SJCRH30 (cell line): ENCODE measurements at regions not wholly inside any gene's neighbourhood (a gene's known extent, or its start where the extent isn't known, plus 50 kb on each side); places are given as distances from the start of the nearest gene placed in this dataset.
"Not testable (repeated sequence)": the region's sequence is repeated elsewhere in the genome, so short reads cannot be mapped to it uniquely, and the experiment has no call there.

ENCODE experiments used
- DNase-seq, 2 experiments: peaks; one replicate each; pipeline ENCODE4 v3.0.0-alpha.2; 2015 to 2020
- H3K27ac ChIP-seq: fragments of 250-450 bp; sonication (Bioruptor Pico); 2 replicates; pipeline ENCODE4 v1.5.1; 2020; ENCODE audit warnings: mild to moderate bottlenecking, moderate library complexity
- H3K27me3 ChIP-seq: fragments of 250-450 bp; sonication (Bioruptor Pico); 2 replicates; pipeline ENCODE4 v1.5.1; 2020; ENCODE audit warnings: mild to moderate bottlenecking, moderate library complexity
- H3K36me3 ChIP-seq: fragments of 250-450 bp; sonication (Bioruptor Pico); 2 replicates; pipeline ENCODE4 v1.5.1; 2020; ENCODE audit warnings: mild to moderate bottlenecking, moderate library complexity
- H3K4me1 ChIP-seq: fragments of 250-450 bp; sonication (Bioruptor Pico); 2 replicates; pipeline ENCODE4 v1.5.1; 2020; ENCODE audit warnings: mild to moderate bottlenecking, moderate library complexity
- H3K4me3 ChIP-seq: fragments of 250-450 bp; sonication (Bioruptor Pico); 2 replicates; pipeline ENCODE4 v1.5.1; 2020; ENCODE audit warnings: mild to moderate bottlenecking, moderate library complexity
- H3K9me3 ChIP-seq: fragments of 250-450 bp; sonication (Bioruptor Pico); replicated peaks from 2 replicates; pipeline ENCODE4 v1.5.1; 2020; ENCODE audit warnings: mild to moderate bottlenecking, moderate library complexity

GRCh38 chr5:116896001-116896400 is 321.4 kb upstream of the SEMA6A start:
- no peak overlapping the region for H3K27ac ChIP-seq
- no peak for DNase-seq
- H3K4me3 ChIP-seq = no peak overlapping the region
- no peaks in the 10 kb centered on the region for H3K36me3 ChIP-seq
- no peaks in the 10 kb centered on the region for H3K9me3 ChIP-seq
- H3K4me1 ChIP-seq = no peaks in the 10 kb centered on the region
- no peaks in the 10 kb centered on the region for H3K27me3 ChIP-seq

GRCh38 chr5:116892993-116893392 is 318.4 kb upstream of the SEMA6A start:
- H3K4me3 ChIP-seq = no peak overlapping the region
- H3K27ac ChIP-seq = no peak overlapping the region
- H3K36me3 ChIP-seq = no peaks in the 10 kb centered on the region
- H3K4me1 ChIP-seq = no peaks in the 10 kb centered on the region
- no peaks in the 10 kb centered on the region for H3K27me3 ChIP-seq
- no peak for DNase-seq
- H3K9me3 ChIP-seq = no peaks in the 10 kb centered on the region

GRCh38 chr5:116887104-116887503 is 312.5 kb upstream of the SEMA6A start:
- Histone ChIP-seq H3K4me1 (peaks cover 6% of the 10 kb centered on the region; the same call in 1 of the 2 replicates), H3K9me3 (0 out of 2 replicates have a peak, but pooled peaks cover 3% of the 10 kb centered on the region), H3K27ac (no peak overlapping the region), H3K4me3 (no peak overlapping the region), H3K27me3 (no peaks in the 10 kb centered on the region), H3K36me3 (no peaks in the 10 kb centered on the region)
- no peak for DNase-seq

GRCh38 chr5:116885825-116886224 is 311.2 kb upstream of the SEMA6A start:
- Histone ChIP-seq H3K4me3 (no peak overlapping the region), H3K9me3 (0 out of 2 replicates have a peak, but pooled peaks cover 3% of the 10 kb centered on the region)

GRCh38 chr5:116883875-116884274 is 309.3 kb upstream of the SEMA6A start:
- no peak overlapping the region for H3K4me3 ChIP-seq
- no peak for DNase-seq
- no peak overlapping the region for H3K27ac ChIP-seq
- H3K27me3 ChIP-seq = no peaks in the 10 kb centered on the region
- H3K36me3 ChIP-seq = no peaks in the 10 kb centered on the region
- H3K4me1 ChIP-seq = peaks cover 6% of the 10 kb centered on the region; the same call in 1 of the 2 replicates
- peaks cover 10% of the 10 kb centered on the region for H3K9me3 ChIP-seq

More at GRCh38 chr5:116885825-116886224, 311.2 kb upstream of the SEMA6A start:
- Histone ChIP-seq H3K27me3 (no peaks in the 10 kb centered on the region), H3K36me3 (no peaks in the 10 kb centered on the region), H3K4me1 (peaks cover 6% of the 10 kb centered on the region; the same call in 1 of the 2 replicates), H3K27ac (no peak overlapping the region)
- no peak for DNase-seq

GRCh38 chr5:116881921-116882531 is 307.4 kb upstream of the SEMA6A start:
- H3K9me3 ChIP-seq = peaks cover 10% of the 10 kb centered on the region
- H3K4me3 ChIP-seq = no peak overlapping the region
- DNase-seq = no peak
- peaks cover 6% of the 10 kb centered on the region; the same call in 1 of the 2 replicates for H3K4me1 ChIP-seq
- no peak overlapping the region for H3K27ac ChIP-seq
- no peaks in the 10 kb centered on the region for H3K27me3 ChIP-seq
- H3K36me3 ChIP-seq = no peaks in the 10 kb centered on the region

GRCh38 chr5:116880601-116881000 is 306.0 kb upstream of the SEMA6A start:
- DNase-seq = no peak
- Histone ChIP-seq H3K4me3 (no peak overlapping the region), H3K27me3 (no peaks in the 10 kb centered on the region), H3K36me3 (no peaks in the 10 kb centered on the region), H3K27ac (no peak overlapping the region), H3K4me1 (peaks cover 6% of the 10 kb centered on the region; the same call in 1 of the 2 replicates), H3K9me3 (peaks cover 10% of the 10 kb centered on the region)

- H3K9me3 ChIP-seq = peaks cover 10% of the 10 kb centered on the region
- no peak for DNase-seq
- H3K4me3 ChIP-seq = no peak overlapping the region
Measured at GRCh38 chr5:116880150-116880549, 305.5 kb upstream of the SEMA6A start.

GRCh38 chr5:116876240-116876840 is 301.7 kb upstream of the SEMA6A start:
- Histone ChIP-seq H3K4me3 (no peak overlapping the region), H3K4me1 (peaks cover 3% of the 10 kb centered on the region), H3K27me3 (no peaks in the 10 kb centered on the region), H3K9me3 (peaks cover 7% of the 10 kb centered on the region), H3K36me3 (no peaks in the 10 kb centered on the region), H3K27ac (no peak overlapping the region)
- no peak for DNase-seq

More at GRCh38 chr5:116880150-116880549, 305.5 kb upstream of the SEMA6A start:
- no peaks in the 10 kb centered on the region for H3K36me3 ChIP-seq
- H3K4me1 ChIP-seq = peaks cover 6% of the 10 kb centered on the region; the same call in 1 of the 2 replicates
- H3K27me3 ChIP-seq = no peaks in the 10 kb centered on the region
- H3K27ac ChIP-seq = no peak overlapping the region

- H3K4me3 ChIP-seq = no peak overlapping the region
- DNase-seq = no peak
Measured at GRCh38 chr5:116872986-116873385, 298.4 kb upstream of the SEMA6A start.

GRCh38 chr5:116872486-116872885 is 297.9 kb upstream of the SEMA6A start:
- no peak for DNase-seq
- H3K36me3 ChIP-seq = no peaks in the 10 kb centered on the region
- peaks cover 13% of the 10 kb centered on the region; the same call in 1 of the 2 replicates for H3K9me3 ChIP-seq
- H3K27ac ChIP-seq = no peak overlapping the region
- peaks cover 3% of the 10 kb centered on the region for H3K4me1 ChIP-seq
- no peaks in the 10 kb centered on the region for H3K27me3 ChIP-seq
- H3K4me3 ChIP-seq = no peak overlapping the region

More at GRCh38 chr5:116872986-116873385, 298.4 kb upstream of the SEMA6A start:
- Histone ChIP-seq H3K36me3 (no peaks in the 10 kb centered on the region), H3K9me3 (peaks cover 13% of the 10 kb centered on the region; the same call in 1 of the 2 replicates), H3K27ac (no peak overlapping the region), H3K27me3 (no peaks in the 10 kb centered on the region), H3K4me1 (peaks cover 3% of the 10 kb centered on the region)

GRCh38 chr5:116867825-116868224 is 293.2 kb upstream of the SEMA6A start:
- not testable (repeated sequence) for H3K4me3 ChIP-seq, H3K27ac ChIP-seq, DNase-seq, H3K36me3 ChIP-seq, H3K27me3 ChIP-seq
- peaks cover 13% of the 10 kb centered on the region; the same call in 1 of the 2 replicates for H3K9me3 ChIP-seq
- peaks cover 33% of the 10 kb centered on the region for H3K4me1 ChIP-seq

GRCh38 chr5:116865651-116866050 is 291.0 kb upstream of the SEMA6A start:
- Histone ChIP-seq H3K4me1 (peaks cover 53% of the 10 kb centered on the region), H3K27ac (peak overlapping the region; percentile 99), H3K36me3 (no peaks in the 10 kb centered on the region), H3K4me3 (no peak overlapping the region), H3K9me3 (peaks cover 9% of the 10 kb centered on the region; the same call in 1 of the 2 replicates), H3K27me3 (no peaks in the 10 kb centered on the region)
- peak in 1 of 2 experiments; percentile 16 for DNase-seq

GRCh38 chr5:116864838-116865190 is 290.2 kb upstream of the SEMA6A start:
- Histone ChIP-seq H3K36me3 (no peaks in the 10 kb centered on the region), H3K4me1 (peaks cover 62% of the 10 kb centered on the region), H3K27ac (peak overlapping the region; percentile 99), H3K9me3 (peaks cover 9% of the 10 kb centered on the region; the same call in 1 of the 2 replicates), H3K27me3 (no peaks in the 10 kb centered on the region), H3K4me3 (peak overlapping the region; percentile 2; the same call in 1 of the 2 replicates)
- DNase-seq = no peak

GRCh38 chr5:116864157-116864837 is 289.7 kb upstream of the SEMA6A start:
- no peaks in the 10 kb centered on the region for H3K27me3 ChIP-seq
- H3K27ac ChIP-seq = peak overlapping the region; percentile 99
- H3K36me3 ChIP-seq = no peaks in the 10 kb centered on the region
- H3K4me1 ChIP-seq = peaks cover 67% of the 10 kb centered on the region
- H3K4me3 ChIP-seq = peak overlapping the region; percentile 2; the same call in 1 of the 2 replicates
- peak; percentile 96 to 98 for DNase-seq
- peaks cover 5% of the 10 kb centered on the region; the same call in 1 of the 2 replicates for H3K9me3 ChIP-seq
